Neural cell (in vitro differentiated cells): ENCODE measurements at regions not wholly inside any gene's neighbourhood (a gene's known extent, or its start where the extent isn't known, plus 50 kb on each side); places are given as distances from the start of the nearest gene placed in this dataset.

ENCODE experiments used
- CTCF ChIP-seq: fragments of 450-650 bp; IDR thresholded peaks from 2 replicates; pipeline ENCODE4 v1.5.1; 2014; ENCODE audit warnings: antibody characterized with exemption, mild to moderate bottlenecking, moderate library complexity; ENCODE audit not compliant: poor library complexity, severe bottlenecking
- EZH2 ChIP-seq: fragments of 200-600, 300-800 bp; shearing (Covaris generic), sonication (generic); IDR thresholded peaks from 2 replicates; pipeline ENCODE4 v1.6.1; 2014; ENCODE audit warnings: antibody characterized with exemption, low read length, borderline replicate concordance, mild to moderate bottlenecking; ENCODE audit not compliant: insufficient read depth, poor library complexity, severe bottlenecking

DNA sequence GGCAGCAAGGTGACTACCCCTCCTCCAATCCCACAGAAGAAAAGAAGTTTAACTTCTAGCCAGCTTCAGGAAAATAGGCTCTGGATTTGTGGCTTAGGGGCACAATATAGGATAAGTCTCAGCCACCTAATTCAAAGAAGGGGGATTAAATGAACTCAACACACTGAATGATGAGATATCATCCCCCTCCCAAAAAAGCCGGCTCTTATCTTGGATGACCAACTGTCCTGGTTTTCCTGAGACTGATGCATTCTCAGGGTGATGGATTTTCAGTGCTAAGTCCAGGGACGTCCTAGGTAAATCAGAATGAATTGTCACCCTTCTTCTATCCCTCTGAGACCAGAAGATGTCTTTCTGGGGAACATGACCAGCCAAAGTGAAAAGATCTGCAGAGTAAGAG lies 487.0 kb upstream of the PROK2 start:
- TF ChIP-seq EZH2 (no peak), CTCF (no peak)
